IgD-negative memory B cell (primary cell): ENCODE measurements at regions not wholly inside any gene's neighbourhood (a gene's known extent, or its start where the extent isn't known, plus 50 kb on each side); places are given as distances from the start of the nearest gene placed in this dataset.

Experiments used
- H3K27ac Mint-ChIP-seq, 3 donors: one replicate each; pipeline ENCODE4 v1.8.0; 2020 to 2022; ENCODE audit warnings: mild to moderate bottlenecking in 3 of 3, mixed read lengths in 3 of 3, moderate library complexity in 1 of 3
- H3K27me3 Mint-ChIP-seq: one replicate; pipeline ENCODE4 v1.8.0; 2021; ENCODE audit warnings: mixed read lengths
- H3K36me3 Mint-ChIP-seq: one replicate; pipeline ENCODE4 v1.8.0; 2020; ENCODE audit warnings: mild to moderate bottlenecking, mixed read lengths
- H3K4me1 Mint-ChIP-seq, 3 donors: one replicate each; pipeline ENCODE4 v1.8.0; 2020 to 2022; ENCODE audit warnings: mixed read lengths in 3 of 3, mild to moderate bottlenecking in 1 of 3
- H3K4me3 Mint-ChIP-seq, 4 donors: one replicate each; pipeline ENCODE4 v1.8.0; 2020 to 2022; ENCODE audit warnings: mild to moderate bottlenecking in 4 of 4, mixed read lengths in 4 of 4, moderate library complexity in 3 of 4
- H3K9me3 Mint-ChIP-seq, 3 donors: one replicate each; pipeline ENCODE4 v1.8.0; 2020 to 2021; ENCODE audit warnings: mixed read lengths in 3 of 3, mild to moderate bottlenecking in 1 of 3

GRCh38 chr22:44389926-44390612 is 77.3 kb upstream of the SHISAL1 start:
- peaks cover 24% of the 10 kb centered on the region for H3K27me3 Mint-ChIP-seq
- H3K27ac Mint-ChIP-seq: no peak overlapping the region
- peaks cover 0 to 2% (median 0%) of the 10 kb centered on the region in 3 donors for H3K9me3 Mint-ChIP-seq
- H3K4me1 Mint-ChIP-seq: no peaks in the 10 kb centered on the region
- H3K36me3 Mint-ChIP-seq: no peaks in the 10 kb centered on the region
- H3K4me3 Mint-ChIP-seq: no peak overlapping the region

- Mint-ChIP-seq H3K4me1 (no peaks in the 10 kb centered on the region), H3K27me3 (peaks cover 22% of the 10 kb centered on the region), H3K36me3 (peaks cover 1% of the 10 kb centered on the region), H3K27ac (no peak overlapping the region), H3K9me3 (peaks cover 0 to 2% (median 0%) of the 10 kb centered on the region in 3 donors), H3K4me3 (no peak overlapping the region)
These were observed 76.4 kb upstream of the SHISAL1 start for GRCh38 chr22:44389181-44389580.

GRCh38 chr22:44387486-44387885 is 74.7 kb upstream of the SHISAL1 start:
- no peaks in the 10 kb centered on the region for H3K4me1 Mint-ChIP-seq
- H3K27me3 Mint-ChIP-seq: peaks cover 19% of the 10 kb centered on the region
- H3K27ac Mint-ChIP-seq: no peak overlapping the region
- no peaks in the 10 kb centered on the region for H3K9me3 Mint-ChIP-seq
- peaks cover 1% of the 10 kb centered on the region for H3K36me3 Mint-ChIP-seq
- H3K4me3 Mint-ChIP-seq: no peak overlapping the region

GRCh38 chr22:44386386-44387035 is 73.8 kb upstream of the SHISAL1 start:
- Mint-ChIP-seq H3K27me3 (peaks cover 14% of the 10 kb centered on the region), H3K4me1 (no peaks in the 10 kb centered on the region), H3K36me3 (peaks cover 1% of the 10 kb centered on the region), H3K27ac (no peak overlapping the region), H3K4me3 (no peak overlapping the region), H3K9me3 (no peaks in the 10 kb centered on the region)

GRCh38 chr22:44385781-44386180 is 73.0 kb upstream of the SHISAL1 start:
- no peak overlapping the region for H3K4me3 Mint-ChIP-seq
- peaks cover 1% of the 10 kb centered on the region for H3K36me3 Mint-ChIP-seq
- no peak overlapping the region for H3K27ac Mint-ChIP-seq
- H3K4me1 Mint-ChIP-seq: no peaks in the 10 kb centered on the region
- H3K9me3 Mint-ChIP-seq: no peaks in the 10 kb centered on the region
- peaks cover 14% of the 10 kb centered on the region for H3K27me3 Mint-ChIP-seq

GRCh38 chr22:44385296-44385610 is 72.5 kb upstream of the SHISAL1 start:
- Mint-ChIP-seq H3K4me3 (no peak overlapping the region), H3K36me3 (peaks cover 1% of the 10 kb centered on the region), H3K9me3 (no peaks in the 10 kb centered on the region), H3K27me3 (peaks cover 14% of the 10 kb centered on the region), H3K4me1 (no peaks in the 10 kb centered on the region), H3K27ac (no peak overlapping the region)

GRCh38 chr22:44384563-44385295 is 72.0 kb upstream of the SHISAL1 start:
- H3K27me3 Mint-ChIP-seq: peaks cover 14% of the 10 kb centered on the region
- no peaks in the 10 kb centered on the region for H3K9me3 Mint-ChIP-seq
- H3K4me3 Mint-ChIP-seq: no peak overlapping the region
- H3K4me1 Mint-ChIP-seq: no peaks in the 10 kb centered on the region
- H3K27ac Mint-ChIP-seq: no peak overlapping the region
- H3K36me3 Mint-ChIP-seq: peaks cover 1% of the 10 kb centered on the region

- peaks cover 0 to 2% (median 0%) of the 10 kb centered on the region in 3 donors for H3K9me3 Mint-ChIP-seq
- H3K4me3 Mint-ChIP-seq: no peak overlapping the region
- H3K27me3 Mint-ChIP-seq: peaks cover 14% of the 10 kb centered on the region
- peaks cover 1% of the 10 kb centered on the region for H3K36me3 Mint-ChIP-seq
- no peak overlapping the region for H3K27ac Mint-ChIP-seq
- H3K4me1 Mint-ChIP-seq: no peaks in the 10 kb centered on the region
These were observed 71.2 kb upstream of the SHISAL1 start for GRCh38 chr22:44383652-44384562.

- H3K36me3 Mint-ChIP-seq: peaks cover 1% of the 10 kb centered on the region
- H3K4me1 Mint-ChIP-seq: no peaks in the 10 kb centered on the region
- H3K9me3 Mint-ChIP-seq: peaks cover 0 to 5% (median 0%) of the 10 kb centered on the region in 3 donors
- no peak overlapping the region for H3K4me3 Mint-ChIP-seq
- no peak overlapping the region for H3K27ac Mint-ChIP-seq
- peaks cover 9% of the 10 kb centered on the region for H3K27me3 Mint-ChIP-seq
These were observed 70.4 kb upstream of the SHISAL1 start for GRCh38 chr22:44383064-44383575.

- peaks cover 6% of the 10 kb centered on the region for H3K27me3 Mint-ChIP-seq
- H3K36me3 Mint-ChIP-seq: peaks cover 3% of the 10 kb centered on the region
- H3K4me3 Mint-ChIP-seq: no peak overlapping the region
- peaks cover 0 to 5% (median 2%) of the 10 kb centered on the region in 3 donors for H3K9me3 Mint-ChIP-seq
- no peak overlapping the region for H3K27ac Mint-ChIP-seq
- H3K4me1 Mint-ChIP-seq: no peaks in the 10 kb centered on the region
These were observed 69.6 kb upstream of the SHISAL1 start for GRCh38 chr22:44382116-44383038.

GRCh38 chr22:44381761-44382115 is 69.0 kb upstream of the SHISAL1 start:
- H3K36me3 Mint-ChIP-seq: peaks cover 4% of the 10 kb centered on the region
- H3K4me3 Mint-ChIP-seq: no peak overlapping the region
- H3K27ac Mint-ChIP-seq: no peak overlapping the region
- peaks cover 4% of the 10 kb centered on the region for H3K27me3 Mint-ChIP-seq
- no peaks in the 10 kb centered on the region for H3K4me1 Mint-ChIP-seq
- H3K9me3 Mint-ChIP-seq: peaks cover 0 to 6% (median 2%) of the 10 kb centered on the region in 3 donors

- H3K27ac Mint-ChIP-seq: no peak overlapping the region
- peaks cover 0 to 6% (median 2%) of the 10 kb centered on the region in 3 donors for H3K9me3 Mint-ChIP-seq
- no peaks in the 10 kb centered on the region for H3K4me1 Mint-ChIP-seq
- no peak overlapping the region for H3K4me3 Mint-ChIP-seq
- H3K27me3 Mint-ChIP-seq: no peaks in the 10 kb centered on the region
- peaks cover 4% of the 10 kb centered on the region for H3K36me3 Mint-ChIP-seq
These were observed 68.2 kb upstream of the SHISAL1 start for GRCh38 chr22:44380756-44381486.
